Kidney (tissue), 13 donors: ENCODE measurements at regions not wholly inside any gene's neighbourhood (a gene's known extent, or its start where the extent isn't known, plus 50 kb on each side); places are given as distances from the start of the nearest gene placed in this dataset.

Experiments
- DNase-seq, 5 donors: peaks; one replicate each; pipeline ENCODE4 v3.0.0-alpha.2; 2013 to 2020
- FAIRE-seq: peaks from 2 replicates; lab custom pipeline; 2012; peaks lifted over from hg19 to GRCh38; lab: Jason Lieb, UNC
- H3K27ac ChIP-seq, 2 donors: one replicate each; pipeline ENCODE4 v1.7.0; 2013; ENCODE audit warnings: low read depth in 2 of 2, low read length in 2 of 2, inconsistent platforms in 1 of 2
- H3K27me3 ChIP-seq: one replicate; pipeline ENCODE4 v1.7.1; 2013; ENCODE audit warnings: low read length, inconsistent platforms; ENCODE audit not compliant: control insufficient read depth, insufficient read depth
- H3K36me3 ChIP-seq, 3 donors: one replicate each; pipeline versions ENCODE4 v1.7.0 to v1.7.1; 2013; ENCODE audit warnings: low read length in 3 of 3, control low read depth in 1 of 3, inconsistent platforms in 1 of 3; ENCODE audit not compliant: insufficient read depth in 3 of 3, control insufficient read depth in 2 of 3
- H3K4me1 ChIP-seq, 3 donors: one replicate each; pipeline versions ENCODE4 v1.7.0 to v1.7.1; 2013; ENCODE audit warnings: low read length in 3 of 3, inconsistent platforms in 1 of 3, low read depth in 1 of 3; ENCODE audit not compliant: control insufficient read depth in 2 of 3, insufficient read depth in 2 of 3
- H3K4me3 ChIP-seq, 3 donors: one replicate each; pipeline versions ENCODE4 v1.7.0 to v1.8.1; 2013; ENCODE audit warnings: low read length in 3 of 3, control low read depth in 1 of 3, inconsistent platforms in 1 of 3
- H3K9ac ChIP-seq, 3 donors: one replicate each; pipeline versions ENCODE4 v1.7.0 to v1.7.1; 2013; ENCODE audit warnings: low read length in 3 of 3, control low read depth in 1 of 3, inconsistent platforms in 1 of 3
- H3K9me3 ChIP-seq, 3 donors: one replicate each; pipeline versions ENCODE4 v1.7.0 to v1.7.1; 2013; ENCODE audit warnings: low read length in 3 of 3, control low read depth in 1 of 3, inconsistent platforms in 1 of 3; ENCODE audit not compliant: control insufficient read depth in 2 of 3, insufficient read depth in 1 of 3
- intact Hi-C: fragments of 100-400 bp; cut with DNase I; formaldehyde crosslinking; loops from one replicate; pipeline ENCODE4 v1.11.1; 2022
- TF ChIP-seq, protein P1 (sequence below): IDR thresholded peaks from 3 replicates; pipeline ENCODE4 v1.5.1; 2012; ENCODE audit warnings: mild to moderate bottlenecking, moderate library complexity, borderline replicate concordance; ENCODE audit not compliant: insufficient read depth; ENCODE audit errors: extremely low read depth
- donor health status: control.
- donor health status: control.
- donor health status: control.
- donor health status: control.
- donor health status: control.
- donor health status: DM: yes; HTN: yes; CAD: no.
- donor health status: Normal renal cell carcinoma (clear cell type).

DNA sequence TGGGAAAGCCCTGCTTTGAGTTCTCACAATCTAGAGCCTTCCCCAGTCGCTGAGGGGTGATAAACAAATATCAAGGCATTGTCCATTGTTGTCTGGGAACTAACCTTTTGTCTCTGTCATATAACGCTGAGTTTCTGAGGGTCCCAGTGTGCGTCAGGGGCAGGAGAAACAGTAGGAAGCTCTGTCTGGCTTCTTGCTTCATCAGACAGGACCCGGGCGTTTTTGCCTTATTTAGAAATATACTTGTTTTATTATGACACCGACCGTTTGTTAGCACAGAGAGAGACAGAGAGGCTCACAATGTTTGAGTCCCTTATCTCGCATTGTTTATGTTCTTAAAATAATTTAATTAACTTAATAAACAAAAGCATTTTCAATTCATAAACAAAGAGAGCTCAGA, 204.9 kb upstream of the GAS1 start:
- peaks cover 0 to 3% (median 2%) of the 10 kb centered on the region in 3 donors for H3K4me1 ChIP-seq
- no peak overlapping the region for H3K27ac ChIP-seq
- intact Hi-C loops: no loop called here
- no peaks in the 10 kb centered on the region for H3K36me3 ChIP-seq
- FAIRE-seq (no peak), DNase-seq (peak in 1 of 5 donors; percentile 66)
- no peaks in the 10 kb centered on the region for H3K27me3 ChIP-seq
- H3K4me3 ChIP-seq: no peak overlapping the region
- TF ChIP-seq, protein P1, sequence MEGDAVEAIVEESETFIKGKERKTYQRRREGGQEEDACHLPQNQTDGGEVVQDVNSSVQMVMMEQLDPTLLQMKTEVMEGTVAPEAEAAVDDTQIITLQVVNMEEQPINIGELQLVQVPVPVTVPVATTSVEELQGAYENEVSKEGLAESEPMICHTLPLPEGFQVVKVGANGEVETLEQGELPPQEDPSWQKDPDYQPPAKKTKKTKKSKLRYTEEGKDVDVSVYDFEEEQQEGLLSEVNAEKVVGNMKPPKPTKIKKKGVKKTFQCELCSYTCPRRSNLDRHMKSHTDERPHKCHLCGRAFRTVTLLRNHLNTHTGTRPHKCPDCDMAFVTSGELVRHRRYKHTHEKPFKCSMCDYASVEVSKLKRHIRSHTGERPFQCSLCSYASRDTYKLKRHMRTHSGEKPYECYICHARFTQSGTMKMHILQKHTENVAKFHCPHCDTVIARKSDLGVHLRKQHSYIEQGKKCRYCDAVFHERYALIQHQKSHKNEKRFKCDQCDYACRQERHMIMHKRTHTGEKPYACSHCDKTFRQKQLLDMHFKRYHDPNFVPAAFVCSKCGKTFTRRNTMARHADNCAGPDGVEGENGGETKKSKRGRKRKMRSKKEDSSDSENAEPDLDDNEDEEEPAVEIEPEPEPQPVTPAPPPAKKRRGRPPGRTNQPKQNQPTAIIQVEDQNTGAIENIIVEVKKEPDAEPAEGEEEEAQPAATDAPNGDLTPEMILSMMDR: no peak
- no peaks in the 10 kb centered on the region for H3K9me3 ChIP-seq
- no peak overlapping the region for H3K9ac ChIP-seq

- intact Hi-C loops: no loop called here
- TF ChIP-seq, protein P1: no peak
Measured at GRCh38 chr9:87156247-87156646, 208.9 kb upstream of the GAS1 start.

DNA sequence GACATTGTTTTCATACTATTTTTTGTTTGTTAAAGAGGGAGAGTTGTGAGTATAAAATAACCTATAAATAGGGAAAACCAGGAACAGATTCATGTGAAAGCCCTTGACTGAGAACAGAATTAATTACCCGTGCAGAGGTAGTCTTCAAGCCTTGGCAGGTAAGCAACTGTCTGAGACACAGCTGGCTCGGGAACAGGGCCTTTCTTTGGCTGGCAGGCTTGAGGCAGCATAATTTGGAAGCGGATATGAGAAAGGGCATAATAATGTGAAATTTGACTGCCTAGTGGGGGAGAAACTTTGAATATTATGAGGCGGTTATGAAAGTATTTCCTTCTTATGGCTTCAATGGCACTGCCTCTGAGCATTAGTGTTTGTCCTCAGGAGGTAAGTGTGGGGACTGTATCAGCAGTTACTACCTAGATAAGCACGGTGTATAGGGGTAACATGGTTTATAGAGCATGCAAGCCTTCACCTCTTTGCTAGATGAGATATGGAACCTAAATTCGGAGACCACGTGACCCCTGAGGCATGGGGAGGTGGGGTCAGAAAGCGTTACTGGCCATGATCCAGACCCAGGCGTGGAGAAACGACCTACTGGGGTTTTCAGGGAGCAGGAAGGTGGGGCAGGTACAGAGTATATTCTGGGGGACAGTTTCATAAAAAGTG, 210.2 kb upstream of the GAS1 start:
- Histone ChIP-seq H3K4me1 (no peaks in the 10 kb centered on the region), H3K27ac (no peak overlapping the region), H3K27me3 (no peaks in the 10 kb centered on the region), H3K9me3 (no peaks in the 10 kb centered on the region), H3K4me3 (no peak overlapping the region), H3K9ac (no peak overlapping the region), H3K36me3 (no peaks in the 10 kb centered on the region)
- TF ChIP-seq, protein P1: no peak
- DNase-seq (peak in 3 of 5 donors; percentile 43 to 80 (median 77)), FAIRE-seq (no peak)
- intact Hi-C loops: no loop called here

More at GRCh38 chr9:87156247-87156646, 208.9 kb upstream of the GAS1 start:
- Histone ChIP-seq H3K9me3 (no peaks in the 10 kb centered on the region), H3K4me3 (no peak overlapping the region), H3K4me1 (no peaks in the 10 kb centered on the region), H3K27me3 (no peaks in the 10 kb centered on the region), H3K27ac (no peak overlapping the region), H3K36me3 (no peaks in the 10 kb centered on the region), H3K9ac (no peak overlapping the region)
- DNase-seq: no peak
- FAIRE-seq: no peak
